ENCODE measurements at regions not wholly inside any gene's neighbourhood (a gene's known extent, or its start where the extent isn't known, plus 50 kb on each side); places are given as distances from the start of the nearest gene placed in this dataset.

DNA sequence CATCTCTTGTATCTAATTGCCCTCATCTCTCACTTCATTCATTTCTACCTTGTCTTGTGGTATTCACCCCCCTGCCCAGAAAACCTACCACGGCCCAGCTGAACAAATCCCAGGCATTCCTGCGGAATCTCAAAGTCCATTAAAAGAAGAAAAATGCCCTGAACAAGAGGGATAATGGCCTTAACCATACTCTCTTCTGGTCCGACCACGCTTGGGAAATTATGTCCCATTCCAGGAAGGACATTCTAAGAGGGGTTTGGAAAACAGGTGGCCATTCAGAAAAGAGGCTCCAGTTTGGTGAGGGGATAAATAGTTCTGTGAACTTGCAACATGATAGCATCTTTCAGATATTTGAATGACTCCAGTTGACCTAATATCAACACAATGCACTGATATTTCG, 349.9 kb upstream of the ZNF521 start:
- TF ChIP-seq CTCF (IDR thresholded peaks at IDR 0.05): no peak
- no peak for TF ChIP-seq POLR2A (IDR thresholded peaks at IDR 0.05)

All from uterus (tissue), 2 donors.